Mesothelial cell of epicardium (in vitro differentiated cells): ENCODE measurements at regions not wholly inside any gene's neighbourhood (a gene's known extent, or its start where the extent isn't known, plus 50 kb on each side); places are given as distances from the start of the nearest gene placed in this dataset.

ENCODE experiments used
- DNase-seq, 2 experiments: peaks; one replicate each; pipeline ENCODE4 v3.0.0; 2021; ENCODE audit warnings: low spot score in 2 of 2; ENCODE audit not compliant: unreplicated experiment in 2 of 2
- H3K27ac Mint-ChIP-seq: 2 replicates; pipeline ENCODE4 v1.8.0; 2021; ENCODE audit warnings: mixed read lengths
- H3K27me3 Mint-ChIP-seq: 2 replicates; pipeline ENCODE4 v1.8.0; 2021; ENCODE audit warnings: low read depth, mixed read lengths
- H3K36me3 Mint-ChIP-seq: 2 replicates; pipeline ENCODE4 v1.8.0; 2021; ENCODE audit warnings: mixed read lengths
- H3K4me1 Mint-ChIP-seq: 2 replicates; pipeline ENCODE4 v1.8.0; 2021; ENCODE audit warnings: mixed read lengths
- H3K4me3 Mint-ChIP-seq: 2 replicates; pipeline ENCODE4 v1.8.0; 2021; ENCODE audit warnings: mild to moderate bottlenecking, moderate library complexity, mixed read lengths
- H3K9me3 Mint-ChIP-seq: 2 replicates; pipeline ENCODE4 v1.8.0; 2021; ENCODE audit warnings: mixed read lengths
- CTCF ChIP-seq: fragments of 200-600 bp; sonication (generic); IDR thresholded peaks from one replicate; pipeline ENCODE4 v1.5.0; 2021; ENCODE audit warnings: antibody characterized with exemption; ENCODE audit not compliant: unreplicated experiment

GRCh38 chr15:85920956-85921355, 126.2 kb upstream of the KLHL25 start:
- H3K27ac Mint-ChIP-seq, result no peak overlapping the region
- peaks cover 11% of the 10 kb centered on the region for H3K9me3 Mint-ChIP-seq
- no peak overlapping the region for H3K4me3 Mint-ChIP-seq
- DNase-seq, result no peak
- H3K4me1 Mint-ChIP-seq, result no peaks in the 10 kb centered on the region
- no peaks in the 10 kb centered on the region for H3K36me3 Mint-ChIP-seq
- peaks cover 36% of the 10 kb centered on the region for H3K27me3 Mint-ChIP-seq
- no peak for TF ChIP-seq CTCF

- Mint-ChIP-seq H3K27ac (no peak overlapping the region), H3K4me3 (no peak overlapping the region), H3K9me3 (no peaks in the 10 kb centered on the region), H3K27me3 (peaks cover 40% of the 10 kb centered on the region), H3K4me1 (no peaks in the 10 kb centered on the region), H3K36me3 (no peaks in the 10 kb centered on the region)
- DNase-seq, result no peak
- no peak for TF ChIP-seq CTCF
Observed at GRCh38 chr15:85924088-85924487, 129.4 kb upstream of the KLHL25 start.

- Mint-ChIP-seq H3K36me3 (no peaks in the 10 kb centered on the region), H3K4me3 (no peak overlapping the region), H3K27ac (no peak overlapping the region), H3K4me1 (no peaks in the 10 kb centered on the region), H3K27me3 (peaks cover 46% of the 10 kb centered on the region), H3K9me3 (no peaks in the 10 kb centered on the region)
- no peak for TF ChIP-seq CTCF
- no peak for DNase-seq
Observed at GRCh38 chr15:85925649-85926237, 131.0 kb upstream of the KLHL25 start.

- H3K4me3 Mint-ChIP-seq, result no peak overlapping the region
- H3K27ac Mint-ChIP-seq, result no peak overlapping the region
- H3K36me3 Mint-ChIP-seq, result no peaks in the 10 kb centered on the region
- peaks cover 47% of the 10 kb centered on the region for H3K27me3 Mint-ChIP-seq
- no peaks in the 10 kb centered on the region for H3K4me1 Mint-ChIP-seq
- no peak for DNase-seq
- no peak for TF ChIP-seq CTCF
- no peaks in the 10 kb centered on the region for H3K9me3 Mint-ChIP-seq
Observed at GRCh38 chr15:85926834-85927233, 132.1 kb upstream of the KLHL25 start.

GRCh38 chr15:85927931-85928537, 133.3 kb upstream of the KLHL25 start:
- no peaks in the 10 kb centered on the region for H3K9me3 Mint-ChIP-seq
- no peaks in the 10 kb centered on the region for H3K36me3 Mint-ChIP-seq
- peaks cover 48% of the 10 kb centered on the region for H3K27me3 Mint-ChIP-seq
- DNase-seq, result no peak
- TF ChIP-seq CTCF, result no peak
- H3K4me3 Mint-ChIP-seq, result no peak overlapping the region
- no peak overlapping the region for H3K27ac Mint-ChIP-seq
- no peaks in the 10 kb centered on the region for H3K4me1 Mint-ChIP-seq
